Heart left ventricle (tissue), 16 donors: ENCODE measurements at regions not wholly inside any gene's neighbourhood (a gene's known extent, or its start where the extent isn't known, plus 50 kb on each side); places are given as distances from the start of the nearest gene placed in this dataset.
A peak's percentile ranks its signal among the peaks of the same experiment; 100 is the strongest.

Experiments used
- ATAC-seq, 4 donors: fragments of 200-7000 bp; cut with Tn5 transposase; one replicate each; pipeline ENCODE4 v1.9.1; 2020 to 2022; ENCODE audit warnings: moderate library complexity in 4 of 4, mild to moderate bottlenecking in 3 of 4, moderate number of reproducible peaks in 1 of 4
- DNase-seq, 5 donors: peaks; one replicate each; pipeline ENCODE4 v3.0.0-alpha.2; 2020
- H3K27ac ChIP-seq, 12 donors: fragments of 200-600 bp; sonication (generic) in 4 of 12; one replicate each; pipeline versions ENCODE4 v1.5.0 to v1.8.0; 2016 to 2022; ENCODE audit warnings: mild to moderate bottlenecking in 2 of 12
- H3K27me3 ChIP-seq, 9 donors: fragments of 200-600 bp; sonication (generic) in 2 of 9; one replicate each; pipeline versions ENCODE4 v1.5.1 to v1.8.0; 2016 to 2022; ENCODE audit warnings: mild to moderate bottlenecking in 3 of 9
- H3K36me3 ChIP-seq, 9 donors: fragments of 200-600 bp; sonication (generic) in 2 of 9; one replicate each; pipeline versions ENCODE4 v1.5.0 to v1.8.0; 2018 to 2022; ENCODE audit warnings: mild to moderate bottlenecking in 2 of 9
- H3K4me1 ChIP-seq, 12 donors: fragments of 200-600 bp; sonication (generic) in 4 of 12; one replicate each; pipeline versions ENCODE4 v1.5.0 to v1.8.0; 2016 to 2022; ENCODE audit warnings: mild to moderate bottlenecking in 3 of 12
- H3K4me3 ChIP-seq, 12 donors: fragments of 200-600 bp; sonication (generic) in 4 of 12; one replicate each; pipeline versions ENCODE4 v1.5.0 to v1.8.0; 2017 to 2022; ENCODE audit warnings: mild to moderate bottlenecking in 9 of 12, moderate library complexity in 4 of 12
- H3K9me3 ChIP-seq, 12 donors: fragments of 200-600 bp; sonication (generic) in 4 of 12; one replicate each; pipeline versions ENCODE4 v1.5.0 to v1.8.0; 2016 to 2022; ENCODE audit warnings: mild to moderate bottlenecking in 1 of 12
- CTCF ChIP-seq, 12 donors: fragments of 200-600 bp; sonication (generic) in 4 of 12; IDR thresholded peaks; one replicate each; pipeline versions ENCODE4 v1.5.0 to v1.8.0; 2018 to 2022; ENCODE audit warnings: antibody characterized with exemption in 12 of 12, mild to moderate bottlenecking in 5 of 12
- POLR2A ChIP-seq, 2 donors: fragments of 450-650 bp; IDR thresholded peaks; one replicate each; pipeline ENCODE4 v1.6.1; 2017; ENCODE audit warnings: antibody characterized with exemption in 2 of 2, mild to moderate bottlenecking in 2 of 2, moderate library complexity in 2 of 2
- WGBS, 4 donors: extraction: QIAGEN DNeasy Blood & Tissue Kit in 2 of 4; methylation state at CpG; one replicate each; pipeline versions ENCODE4 v1.1.5 to v1.1.7; 2013 to 2018; 5-methylcytosine and 5-hydroxymethylcytosine counted together
- intact Hi-C, 10 donors: fragments of 100-400 bp; cut with DNase I; formaldehyde crosslinking; loops; one replicate each; pipeline versions ENCODE4 v1.11.1 to v1.14.2; 2022
- donor health status: ischemic (EF 13 %, LVEDD 7.1; RV severe dilation, severe dysfunction).
- donor health status: healthy with polysubstance abuse.
- donor health status: DM: no; HTN: yes; CAD: no.
- donor health status: DM: no; HTN: no; CAD: no.
- donor health status: ischemic (EF 25% LVEDD 6.9; RV normal size, moderate dysfunction).
- donor health status: ischemic (EF 25% LVEDD 5.7; RV mildly dilated, moderate dysfunction).
- donor health status: healthy.
- donor health status: DM: yes; HTN: yes; CAD: no.
- donor health status: ischemic (EF 35%, LVEDD 5.7; RV mildly dilated, moderate dysfunction).
- donor health status: nonischemic (EF 11% LVEDD 7.7; RV severe dilation, severe dysfunction).
- donor health status: DM: yes; HTN: yes; CAD: no.
- donor health status: PGD.
- donor health status: ischemic (EF 29% LVEDD 5.4; RV normal size, mild dysfunction).
- donor health status: nonischemic (EF 23%, LVEDD 6.1; RV moderate dilation, normal function).

- Histone ChIP-seq H3K27me3 (no peaks in the 10 kb centered on the region), H3K4me3 (no peak overlapping the region), H3K27ac (no peak overlapping the region), H3K4me1 (peaks cover 0 to 32% (median 10%) of the 10 kb centered on the region in 12 donors), H3K36me3 (no peaks in the 10 kb centered on the region), H3K9me3 (peaks cover 0 to 8% (median 0%) of the 10 kb centered on the region in 12 donors)
- intact Hi-C loops, result no loop called here
- no peak for DNase-seq
- ATAC-seq, result no peak
- WGBS, 4 donors, result 87 to 100% (median 91%) methylated on average over 1 of the region's 1 CpG
- TF ChIP-seq POLR2A (IDR thresholded peaks at IDR 0.05) (no peak), CTCF (IDR thresholded peaks at IDR 0.05) (no peak)
Measured at GRCh38 chr5:158593925-158594324, 505.8 kb downstream of the EBF1 start.

GRCh38 chr5:158591301-158591863 lies 508.3 kb downstream of the EBF1 start:
- no peaks in the 10 kb centered on the region for H3K9me3 ChIP-seq
- H3K4me3 ChIP-seq, result no peak overlapping the region
- intact Hi-C loops, result no loop called here
- no peaks in the 10 kb centered on the region for H3K27me3 ChIP-seq
- DNase-seq (peak in 2 of 5 donors; percentile 27 to 33), ATAC-seq (peak in 3 of 4 donors; percentile 61 to 78 (median 76))
- TF ChIP-seq CTCF (IDR thresholded peaks at IDR 0.05), result no peak
- no peak for TF ChIP-seq POLR2A (IDR thresholded peaks at IDR 0.05)
- peak overlapping the region in 1 of 12 donors; percentile 6 for H3K27ac ChIP-seq
- 17 to 26% (median 20%) methylated on average over 7 of the region's 7 CpGs for WGBS, 4 donors
- no peaks in the 10 kb centered on the region for H3K36me3 ChIP-seq
- peaks cover 0 to 26% (median 7%) of the 10 kb centered on the region in 12 donors for H3K4me1 ChIP-seq

GRCh38 chr5:158590746-158591300 lies 508.9 kb downstream of the EBF1 start:
- Histone ChIP-seq H3K27me3 (no peaks in the 10 kb centered on the region), H3K27ac (no peak overlapping the region), H3K4me1 (peaks cover 0 to 26% (median 7%) of the 10 kb centered on the region in 12 donors), H3K36me3 (no peaks in the 10 kb centered on the region), H3K9me3 (no peaks in the 10 kb centered on the region), H3K4me3 (no peak overlapping the region)
- DNase-seq, result no peak
- 80 to 95% (median 89%) methylated on average over 2 of the region's 2 CpGs for WGBS, 4 donors
- ATAC-seq, result no peak
- intact Hi-C loops, result no loop called here
- TF ChIP-seq POLR2A (IDR thresholded peaks at IDR 0.05), result no peak
- TF ChIP-seq CTCF (IDR thresholded peaks at IDR 0.05), result no peak

GRCh38 chr5:158589939-158590338 lies 509.8 kb downstream of the EBF1 start:
- no peak for DNase-seq
- H3K27me3 ChIP-seq, result no peaks in the 10 kb centered on the region
- TF ChIP-seq POLR2A (IDR thresholded peaks at IDR 0.05) (no peak), CTCF (IDR thresholded peaks at IDR 0.05) (no peak)
- intact Hi-C loops, result no loop called here
- H3K27ac ChIP-seq, result no peak overlapping the region
- peaks cover 0 to 26% (median 7%) of the 10 kb centered on the region in 12 donors for H3K4me1 ChIP-seq
- H3K4me3 ChIP-seq, result no peak overlapping the region
- H3K36me3 ChIP-seq, result no peaks in the 10 kb centered on the region
- no peak for ATAC-seq
- whole genome bisulfite sequencing, 4 donors, result 46 to 58% (median 52%) methylated on average over 3 of the region's 3 CpGs
- H3K9me3 ChIP-seq, result peaks cover 0 to 8% (median under 1%) of the 10 kb centered on the region in 12 donors
